Liver (tissue), 3 donors: ENCODE measurements at regions not wholly inside any gene's neighbourhood (a gene's known extent, or its start where the extent isn't known, plus 50 kb on each side); places are given as distances from the start of the nearest gene placed in this dataset.

Source experiments
- CTCF ChIP-seq: fragments of 150-350 bp; IDR thresholded peaks from 2 replicates; pipeline ENCODE4 v1.5.1; 2017; ENCODE audit warnings: improper control_type of control experiment, low read depth, low read length; ENCODE audit not compliant: missing input control
- EGR1 ChIP-seq, 2 donors: IDR thresholded peaks; 2 replicates each; pipeline ENCODE4 v1.6.1; 2016 to 2018; ENCODE audit warnings: antibody characterized with exemption in 2 of 2, low read depth in 2 of 2
- FOXA1 ChIP-seq: IDR thresholded peaks from 2 replicates; pipeline ENCODE4 v1.6.1; 2016; ENCODE audit warnings: antibody characterized with exemption
- HNF4A ChIP-seq, 2 donors: conservative IDR thresholded peaks; 2 replicates each; pipeline ENCODE4 v1.6.1; 2016; ENCODE audit warnings: antibody characterized with exemption in 2 of 2, mild to moderate bottlenecking in 2 of 2
- RAD21 ChIP-seq, 2 donors: IDR thresholded peaks; 2 replicates each; pipeline ENCODE4 v1.6.1; 2016; ENCODE audit warnings: antibody characterized with exemption in 2 of 2, mild to moderate bottlenecking in 2 of 2
- REST ChIP-seq: IDR thresholded peaks from 2 replicates; pipeline ENCODE4 v1.6.1; 2016; ENCODE audit warnings: antibody characterized with exemption, mild to moderate bottlenecking
- TAF1 ChIP-seq: conservative IDR thresholded peaks from 2 replicates; pipeline ENCODE4 v1.6.1; 2016; ENCODE audit warnings: antibody characterized with exemption, mild to moderate bottlenecking
- YY1 ChIP-seq: IDR thresholded peaks from 2 replicates; pipeline ENCODE4 v1.6.1; 2016; ENCODE audit warnings: antibody characterized with exemption, mild to moderate bottlenecking
- ZBTB33 ChIP-seq: IDR thresholded peaks from 2 replicates; pipeline ENCODE4 v1.6.1; 2016; ENCODE audit warnings: antibody characterized with exemption
- donor health status: healthy.
- donor health status: healthy.

- TF ChIP-seq FOXA1 = no peak
- no peak for TF ChIP-seq TAF1
- TF ChIP-seq CTCF = no peak
- TF ChIP-seq HNF4A (conservative IDR thresholded peaks at IDR 0.05) = no peak
- TF ChIP-seq EGR1 (IDR thresholded peaks at IDR 0.05; ENCODE audit: low read depth in 2 of 2) = no peak
- no peak for TF ChIP-seq RAD21 (IDR thresholded peaks at IDR 0.05)
- TF ChIP-seq REST = no peak
- TF ChIP-seq ZBTB33 = no peak
- no peak for TF ChIP-seq YY1
These were observed 275.7 kb downstream of the SHQ1 start for GRCh38 chr3:72572489-72573007.
